AG04449 (cell line): ENCODE measurements at regions not wholly inside any gene's neighbourhood (a gene's known extent, or its start where the extent isn't known, plus 50 kb on each side); places are given as distances from the start of the nearest gene placed in this dataset.

Experiments used
- CTCF ChIA-PET: fragments of 350-600 bp; formaldehyde crosslinking; extraction: SDS; loops from one replicate; lab custom pipeline; 2021; ENCODE audit warnings: antibody characterized with exemption; lab: Yijun Ruan, JAX
- POLR2A ChIA-PET: fragments of 400-600, 350-600 bp; formaldehyde crosslinking; extraction: SDS; loops from one replicate; lab custom pipeline; 2020; ENCODE audit warnings: antibody characterized with exemption, inconsistent platforms; lab: Yijun Ruan, JAX
- DNase-seq: peaks from one replicate; pipeline ENCODE4 v3.0.0-alpha.2; 2010; ENCODE audit warnings: low read depth, low spot score
- H3K4me3 ChIP-seq: 2 replicates; pipeline ENCODE4 v1.5.1; 2011; ENCODE audit warnings: low read depth, mild to moderate bottlenecking, control low read depth, low read length
- TF ChIP-seq, protein P1 (sequence below): IDR thresholded peaks from one replicate; pipeline ENCODE4 v1.5.1; 2011; ENCODE audit warnings: mild to moderate bottlenecking, moderate library complexity, low read length, control low read depth, inconsistent platforms; ENCODE audit not compliant: insufficient read depth; ENCODE audit errors: missing control alignments

DNA sequence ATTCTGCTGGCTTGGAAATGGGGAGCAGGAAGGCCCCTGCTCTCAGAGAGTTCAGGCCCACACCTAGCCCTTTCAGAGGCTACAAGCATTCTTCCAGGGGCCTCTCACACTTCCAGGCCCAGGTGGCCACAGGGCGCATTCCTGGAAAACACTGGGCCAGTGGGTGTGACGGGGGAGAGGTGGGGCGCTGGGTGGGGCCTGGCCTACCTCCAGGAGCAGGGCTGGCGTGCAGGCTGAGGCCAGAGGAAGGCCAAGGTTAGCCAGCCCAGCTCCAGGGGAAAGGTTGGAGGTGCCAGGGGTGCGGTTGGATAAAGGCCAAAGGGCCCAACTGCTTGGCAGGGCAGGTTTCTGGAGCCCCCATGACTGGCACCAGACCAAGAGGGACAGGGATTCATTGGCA lies 198.2 kb downstream of the MAF start:
- ChIA-PET POLR2A (no interaction called here), CTCF (no interaction called here)
- DNase-seq, result no peak
- TF ChIP-seq, protein P1, sequence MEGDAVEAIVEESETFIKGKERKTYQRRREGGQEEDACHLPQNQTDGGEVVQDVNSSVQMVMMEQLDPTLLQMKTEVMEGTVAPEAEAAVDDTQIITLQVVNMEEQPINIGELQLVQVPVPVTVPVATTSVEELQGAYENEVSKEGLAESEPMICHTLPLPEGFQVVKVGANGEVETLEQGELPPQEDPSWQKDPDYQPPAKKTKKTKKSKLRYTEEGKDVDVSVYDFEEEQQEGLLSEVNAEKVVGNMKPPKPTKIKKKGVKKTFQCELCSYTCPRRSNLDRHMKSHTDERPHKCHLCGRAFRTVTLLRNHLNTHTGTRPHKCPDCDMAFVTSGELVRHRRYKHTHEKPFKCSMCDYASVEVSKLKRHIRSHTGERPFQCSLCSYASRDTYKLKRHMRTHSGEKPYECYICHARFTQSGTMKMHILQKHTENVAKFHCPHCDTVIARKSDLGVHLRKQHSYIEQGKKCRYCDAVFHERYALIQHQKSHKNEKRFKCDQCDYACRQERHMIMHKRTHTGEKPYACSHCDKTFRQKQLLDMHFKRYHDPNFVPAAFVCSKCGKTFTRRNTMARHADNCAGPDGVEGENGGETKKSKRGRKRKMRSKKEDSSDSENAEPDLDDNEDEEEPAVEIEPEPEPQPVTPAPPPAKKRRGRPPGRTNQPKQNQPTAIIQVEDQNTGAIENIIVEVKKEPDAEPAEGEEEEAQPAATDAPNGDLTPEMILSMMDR, result no peak
- H3K4me3 ChIP-seq, result no peak overlapping the region

DNA sequence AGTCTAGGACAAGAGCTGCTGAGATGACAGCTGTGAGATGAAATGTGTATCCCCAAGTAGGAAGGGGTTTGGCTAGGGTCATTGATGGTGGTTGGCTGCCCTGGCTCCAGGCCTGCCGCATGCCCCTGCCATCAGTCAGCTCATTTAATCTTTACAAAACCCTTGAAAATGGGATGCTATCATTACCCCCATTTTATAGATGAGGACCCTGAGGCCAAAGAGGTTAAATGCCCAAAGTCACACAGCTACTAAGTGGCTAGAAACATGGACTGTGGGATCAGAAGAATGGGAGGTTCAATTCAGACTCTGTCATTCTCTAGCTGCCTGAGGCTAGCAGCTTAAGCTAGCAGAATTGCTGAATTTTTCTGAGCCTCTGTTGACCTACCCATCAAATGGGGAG lies 198.8 kb downstream of the MAF start:
- ChIA-PET POLR2A (no interaction called here), CTCF (no interaction called here)
- TF ChIP-seq, protein P1, result no peak
- no peak overlapping the region for H3K4me3 ChIP-seq
- no peak for DNase-seq

DNA sequence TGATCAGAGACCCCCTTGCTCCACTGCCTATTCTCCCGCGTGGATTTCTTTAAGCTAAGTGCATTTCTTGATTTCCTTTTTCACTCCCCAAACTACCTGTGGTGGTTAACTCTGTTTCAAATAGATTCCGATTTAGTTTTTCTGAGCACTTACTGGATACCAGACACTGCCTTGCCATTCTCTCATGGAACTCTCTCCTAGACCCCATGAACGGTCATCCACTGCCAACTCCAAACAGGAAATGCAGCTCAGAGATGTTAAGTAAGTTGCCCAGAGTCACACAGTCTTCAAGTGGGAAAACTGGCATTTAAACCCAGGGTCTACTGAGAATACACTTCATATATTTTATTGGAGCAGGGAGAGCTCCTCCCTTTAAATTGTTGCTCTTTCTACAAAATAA lies 199.4 kb downstream of the MAF start:
- DNase-seq, result no peak
- ChIA-PET POLR2A (no interaction called here), CTCF (no interaction called here)
- TF ChIP-seq, protein P1, result no peak
- no peak overlapping the region for H3K4me3 ChIP-seq

DNA sequence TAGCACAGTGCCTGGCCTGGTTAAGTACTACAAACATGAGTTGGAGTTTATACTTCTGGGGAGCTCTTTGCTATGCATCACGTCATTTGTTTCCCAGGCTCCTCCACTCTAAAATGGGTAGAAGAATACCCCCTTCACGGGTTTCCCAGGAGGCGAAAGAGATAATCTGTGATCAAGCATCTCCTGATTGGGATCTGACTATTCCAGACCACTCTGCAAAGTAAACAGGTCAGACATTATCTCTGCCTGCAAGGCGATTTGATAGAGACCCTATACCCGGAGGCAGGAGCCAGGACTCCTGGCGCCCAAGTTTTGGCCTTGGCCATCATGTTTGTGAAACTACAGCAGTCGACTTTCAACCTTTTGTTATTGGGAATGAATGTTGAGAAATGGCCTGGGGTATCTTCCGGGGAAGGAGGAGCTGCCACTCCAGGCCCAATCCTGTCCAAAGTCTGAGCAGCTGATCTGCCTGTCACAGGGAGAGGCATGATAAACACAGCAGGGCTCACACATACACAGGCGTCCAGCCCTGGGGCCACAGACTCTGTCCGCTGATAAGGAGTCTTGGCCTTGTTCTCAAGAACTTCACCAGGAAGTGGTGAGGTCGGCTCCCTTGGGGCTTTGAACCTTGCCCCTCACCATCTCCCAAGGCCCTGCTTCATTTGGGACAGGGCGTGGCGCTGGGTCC lies 199.9 kb downstream of the MAF start:
- TF ChIP-seq, protein P1, result no peak
- ChIA-PET POLR2A (no interaction called here), CTCF (no interaction called here)
- no peak for DNase-seq
- H3K4me3 ChIP-seq, result no peak overlapping the region

DNA sequence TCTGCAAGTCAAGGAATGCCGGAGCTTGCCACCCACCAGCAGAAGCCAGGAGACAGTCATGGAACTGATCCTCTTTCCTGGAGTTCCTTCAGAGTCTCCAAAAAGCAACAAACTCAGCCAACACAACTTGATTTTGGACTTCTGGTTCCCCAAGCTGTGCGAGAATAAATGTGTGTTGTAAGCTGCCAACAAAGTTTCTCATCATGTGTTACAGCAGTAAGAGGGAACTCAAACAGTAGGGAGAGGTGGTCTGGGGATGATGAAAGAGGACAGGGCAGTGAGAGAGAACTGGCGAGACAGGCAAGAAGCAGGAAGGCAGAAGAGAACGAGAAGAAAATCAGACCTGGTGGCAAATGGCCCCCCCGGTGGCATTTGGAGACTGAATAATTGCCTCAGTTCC lies 204.9 kb downstream of the MAF start:
- CTCF ChIA-PET, result no interaction called here
- no peak overlapping the region for H3K4me3 ChIP-seq
- POLR2A ChIA-PET, result no interaction called here
- TF ChIP-seq, protein P1, result no peak
- no peak for DNase-seq

DNA sequence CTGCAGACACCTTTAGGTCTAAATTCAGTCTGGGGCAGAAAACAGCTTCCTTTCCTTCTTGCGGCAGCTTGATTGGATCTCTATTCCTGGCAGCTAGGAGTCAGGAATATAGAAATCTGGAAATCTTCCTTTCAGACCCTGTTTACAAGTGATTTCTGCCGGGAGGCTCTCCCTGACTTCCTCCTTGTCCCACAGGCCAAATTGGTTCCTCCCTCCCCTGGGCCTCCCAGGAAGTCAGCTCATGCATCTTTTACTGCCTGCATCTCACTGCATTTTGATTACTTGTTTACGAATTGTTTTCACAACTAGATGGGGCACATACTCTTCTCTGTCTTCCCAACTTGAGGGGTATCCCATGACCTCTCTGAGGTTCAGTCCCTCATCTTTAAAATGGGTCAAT lies 206.3 kb downstream of the MAF start:
- TF ChIP-seq, protein P1, result no peak
- DNase-seq, result no peak
- ChIA-PET POLR2A (no interaction called here), CTCF (no interaction called here)
- no peak overlapping the region for H3K4me3 ChIP-seq
